ENCODE measurements at regions not wholly inside any gene's neighbourhood (a gene's known extent, or its start where the extent isn't known, plus 50 kb on each side); places are given as distances from the start of the nearest gene placed in this dataset.

DNA sequence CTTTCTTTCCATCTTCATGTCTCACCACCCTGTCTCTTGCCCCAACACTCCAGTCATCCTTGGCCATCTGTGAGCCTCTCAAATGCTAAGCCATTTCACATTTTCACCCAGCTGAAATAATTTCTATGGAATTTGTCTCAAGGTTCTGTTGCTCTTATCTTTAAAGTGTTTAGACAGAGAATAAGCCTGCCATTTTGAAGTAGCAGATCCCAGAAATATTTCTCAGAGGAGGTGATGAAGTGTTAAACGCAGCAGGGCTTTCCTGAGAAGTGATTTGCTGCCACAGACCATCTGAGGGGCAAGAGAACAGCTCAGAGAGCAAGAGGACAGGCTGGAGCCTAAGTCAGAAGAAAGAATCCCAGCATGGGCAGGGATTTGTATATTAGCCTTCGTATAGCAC lies 71.6 kb upstream of the CLMN start:
- Mint-ChIP-seq H3K4me3 (no peak overlapping the region), H3K9me3 (peaks cover 0 to 13% (median 0%) of the 10 kb centered on the region in 9 donors), H3K27me3 (peaks cover 2 to 19% (median 9%) of the 10 kb centered on the region in 5 donors), H3K27ac (peak overlapping the region in 1 of 10 donors; percentile 14), H3K4me1 (peaks cover 0 to 5% (median 0%) of the 10 kb centered on the region in 4 donors), H3K36me3 (peaks cover 0 to 17% (median 0%) of the 10 kb centered on the region in 3 donors)
- POLR2A ChIA-PET: no interaction called here
- ATAC-seq: no peak
- no peak for DNase-seq

DNA sequence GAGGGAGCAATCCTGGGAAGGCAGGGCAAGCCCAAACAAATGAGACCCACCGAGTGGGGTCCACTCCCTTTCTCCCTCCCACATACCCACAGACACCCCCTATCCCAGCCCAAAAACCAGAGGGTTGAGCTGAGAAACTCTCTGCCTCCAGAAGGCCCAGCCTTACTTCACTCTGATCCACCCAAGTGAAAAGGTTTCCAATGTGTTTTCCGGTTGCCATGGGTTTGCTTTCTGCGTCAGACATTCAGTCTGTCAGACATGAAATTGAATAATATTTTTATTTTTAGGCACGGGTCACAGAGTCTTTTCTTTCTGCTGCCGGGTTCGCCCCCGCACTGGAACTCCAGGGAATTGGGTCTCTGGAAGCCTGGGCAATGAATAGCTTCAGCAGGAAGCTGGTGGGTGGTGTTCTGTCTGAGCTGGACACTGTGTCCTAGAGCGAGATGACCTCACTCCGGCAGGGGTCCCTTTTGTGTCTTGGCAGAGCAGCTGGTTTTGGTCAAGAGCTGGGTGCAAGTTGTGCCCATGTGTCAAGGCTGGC lies 69.8 kb upstream of the CLMN start:
- DNase-seq: no peak
- H3K4me3 Mint-ChIP-seq: no peak overlapping the region
- no peak overlapping the region for H3K27ac Mint-ChIP-seq
- POLR2A ChIA-PET: no interaction called here
- peaks cover 0 to 17% (median 0%) of the 10 kb centered on the region in 3 donors for H3K36me3 Mint-ChIP-seq
- no peak for ATAC-seq
- H3K27me3 Mint-ChIP-seq: peaks cover 5 to 31% (median 19%) of the 10 kb centered on the region in 5 donors
- H3K4me1 Mint-ChIP-seq: peaks cover 0 to 1% (median 0%) of the 10 kb centered on the region in 4 donors
- peaks cover 0 to 13% (median 0%) of the 10 kb centered on the region in 9 donors for H3K9me3 Mint-ChIP-seq

DNA sequence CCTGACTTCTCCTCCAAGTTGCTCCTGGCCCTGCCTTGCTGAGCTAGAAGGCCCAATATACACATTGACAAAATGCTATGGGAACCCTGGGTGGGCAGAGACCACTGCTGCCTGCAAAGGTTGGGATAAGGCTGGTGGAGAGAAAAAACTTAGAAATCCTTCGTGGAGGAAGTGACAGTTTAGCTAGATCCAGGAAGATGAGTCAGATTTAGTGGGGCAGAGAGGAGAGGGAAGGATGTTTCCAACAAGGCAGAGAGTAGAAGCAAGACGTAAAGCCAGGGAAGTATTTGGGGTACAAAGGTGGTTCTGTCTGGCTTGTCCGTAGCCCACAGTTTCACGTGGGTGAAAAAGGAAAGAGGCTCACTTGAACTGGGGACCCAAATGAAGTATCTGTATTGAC lies 69.0 kb upstream of the CLMN start:
- DNase-seq (no peak), ATAC-seq (no peak)
- Mint-ChIP-seq H3K36me3 (peaks cover 0 to 17% (median 0%) of the 10 kb centered on the region in 3 donors), H3K4me3 (no peak overlapping the region), H3K9me3 (peaks cover 0 to 13% (median 0%) of the 10 kb centered on the region in 9 donors), H3K27me3 (peaks cover 5 to 36% (median 18%) of the 10 kb centered on the region in 5 donors), H3K4me1 (peaks cover 0 to 1% (median 0%) of the 10 kb centered on the region in 4 donors), H3K27ac (no peak overlapping the region)
- POLR2A ChIA-PET: no interaction called here

DNA sequence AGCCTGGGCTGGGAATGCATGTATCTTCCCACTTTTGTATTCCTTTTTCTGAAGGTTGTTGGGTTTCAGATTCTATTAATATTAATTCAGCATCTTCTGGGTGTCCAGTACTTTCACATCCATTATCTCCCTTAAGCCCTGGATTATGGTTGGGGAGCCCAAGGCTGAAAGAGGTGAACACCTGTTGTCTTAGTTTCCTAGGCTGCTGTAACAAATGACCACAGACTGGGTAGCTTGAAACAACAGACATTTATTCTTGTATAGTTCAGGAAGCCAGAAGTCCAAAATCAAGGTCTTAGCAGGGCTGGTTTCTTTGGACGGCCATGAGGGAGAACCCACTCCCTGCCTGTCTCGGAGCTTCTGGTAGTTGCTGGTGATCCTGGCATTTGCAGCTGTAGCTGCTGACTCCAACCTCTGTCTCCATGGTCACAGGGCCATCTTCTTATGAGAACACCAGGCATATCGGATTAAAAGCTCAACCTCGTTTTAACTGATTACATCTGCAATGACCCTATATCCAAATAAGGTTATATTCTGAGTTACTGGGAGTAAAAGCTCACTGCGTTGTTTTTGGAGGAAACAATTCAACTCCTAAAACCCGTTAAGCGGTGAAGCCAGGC lies 68.2 kb upstream of the CLMN start:
- Mint-ChIP-seq H3K9me3 (peaks cover 0 to 13% (median 0%) of the 10 kb centered on the region in 9 donors), H3K27ac (peak overlapping the region in 1 of 10 donors; percentile 63), H3K27me3 (peaks cover 5 to 36% (median 18%) of the 10 kb centered on the region in 5 donors), H3K4me1 (peaks cover 0 to 1% (median 0%) of the 10 kb centered on the region in 4 donors), H3K4me3 (no peak overlapping the region), H3K36me3 (peaks cover 0 to 17% (median 0%) of the 10 kb centered on the region in 3 donors)
- POLR2A ChIA-PET: no interaction called here
- ATAC-seq (no peak), DNase-seq (no peak)

DNA sequence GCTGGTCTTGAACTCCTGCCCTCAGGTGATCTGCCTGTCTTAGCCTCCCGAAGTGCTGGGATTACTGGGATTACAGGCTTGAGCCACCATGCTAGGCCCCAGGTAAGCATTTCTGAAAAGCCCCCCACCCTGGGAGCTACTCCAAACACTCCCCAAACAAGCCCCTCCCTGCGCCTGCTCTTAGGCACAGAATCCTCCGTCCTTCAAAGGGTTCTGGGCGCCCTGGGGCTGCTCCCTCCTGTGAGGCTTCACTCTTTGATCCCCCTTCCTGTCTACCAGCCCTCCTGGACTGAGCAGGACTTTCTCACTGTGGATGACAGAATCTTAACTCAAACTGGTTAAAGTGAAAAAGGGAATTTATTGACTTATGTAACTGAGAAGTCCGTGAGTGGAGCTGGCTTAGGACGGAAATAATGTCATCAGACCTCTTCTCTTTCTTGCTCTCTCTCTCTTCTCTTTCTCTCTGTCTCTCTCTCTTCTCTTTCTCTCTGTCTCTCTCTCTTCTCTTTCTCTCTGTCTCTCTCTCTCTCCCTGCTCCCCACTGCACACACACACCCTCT lies 66.9 kb upstream of the CLMN start:
- Mint-ChIP-seq H3K36me3 (peaks cover 0 to 17% (median 2%) of the 10 kb centered on the region in 3 donors), H3K4me1 (peaks cover 0 to 1% (median 0%) of the 10 kb centered on the region in 4 donors), H3K9me3 (peaks cover 0 to 13% (median 2%) of the 10 kb centered on the region in 9 donors), H3K4me3 (no peak overlapping the region), H3K27me3 (peaks cover 5 to 36% (median 21%) of the 10 kb centered on the region in 5 donors), H3K27ac (no peak overlapping the region)
- ATAC-seq (no peak), DNase-seq (no peak)
- POLR2A ChIA-PET: no interaction called here

DNA sequence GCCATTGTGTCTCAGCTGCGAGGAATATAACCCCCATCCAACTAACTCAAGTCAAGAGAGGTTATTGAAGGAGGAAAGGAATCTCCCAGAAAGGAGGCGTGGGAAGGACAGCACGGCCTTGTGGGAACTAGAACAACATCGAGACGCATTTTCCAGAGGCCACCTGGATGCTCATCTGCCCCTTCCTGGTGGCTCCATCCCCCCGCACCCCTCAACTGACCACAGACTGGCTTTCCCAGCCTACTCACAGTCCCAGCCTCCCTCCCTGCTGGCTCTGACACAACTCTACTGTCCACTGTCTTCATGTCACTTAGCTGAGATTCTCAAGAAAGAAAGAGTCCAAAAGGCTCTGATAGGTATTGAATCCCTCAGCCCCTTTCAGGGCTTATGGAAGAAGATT lies 66.0 kb upstream of the CLMN start:
- POLR2A ChIA-PET: no interaction called here
- peaks cover 5 to 36% (median 21%) of the 10 kb centered on the region in 5 donors for H3K27me3 Mint-ChIP-seq
- no peak overlapping the region for H3K4me3 Mint-ChIP-seq
- no peak overlapping the region for H3K27ac Mint-ChIP-seq
- H3K4me1 Mint-ChIP-seq: peaks cover 0 to 1% (median 0%) of the 10 kb centered on the region in 4 donors
- peaks cover 0 to 19% (median 8%) of the 10 kb centered on the region in 3 donors for H3K36me3 Mint-ChIP-seq
- DNase-seq: no peak
- peaks cover 0 to 11% (median 5%) of the 10 kb centered on the region in 9 donors for H3K9me3 Mint-ChIP-seq
- ATAC-seq: no peak

DNA sequence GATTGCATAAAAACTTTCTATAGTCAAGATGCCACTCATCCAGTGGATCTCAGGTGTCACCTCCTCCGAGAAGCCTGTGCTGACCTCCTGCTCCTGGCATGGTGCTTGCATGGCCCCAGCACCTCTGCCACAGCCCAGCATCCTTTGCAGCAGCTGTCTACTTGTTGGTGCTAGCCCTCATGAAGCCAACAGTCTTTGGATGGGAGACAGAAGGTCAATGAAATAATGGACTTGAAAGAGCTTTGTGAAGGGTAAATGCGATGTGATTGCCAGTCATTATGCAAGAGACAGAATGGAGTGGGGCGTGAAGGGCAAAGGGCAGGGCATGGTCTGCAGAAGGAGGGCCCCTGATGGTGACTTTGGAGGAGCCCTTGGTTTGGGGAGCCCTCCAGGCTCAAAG lies 63.0 kb upstream of the CLMN start:
- peaks cover 3 to 19% (median 10%) of the 10 kb centered on the region in 3 donors for H3K36me3 Mint-ChIP-seq
- H3K27me3 Mint-ChIP-seq: peaks cover 4 to 33% (median 17%) of the 10 kb centered on the region in 5 donors
- H3K4me1 Mint-ChIP-seq: peaks cover 0 to 1% (median 0%) of the 10 kb centered on the region in 4 donors
- no peak for ATAC-seq
- H3K27ac Mint-ChIP-seq: no peak overlapping the region
- H3K4me3 Mint-ChIP-seq: no peak overlapping the region
- POLR2A ChIA-PET: no interaction called here
- H3K9me3 Mint-ChIP-seq: peaks cover 7 to 33% (median 15%) of the 10 kb centered on the region in 9 donors
- no peak for DNase-seq

DNA sequence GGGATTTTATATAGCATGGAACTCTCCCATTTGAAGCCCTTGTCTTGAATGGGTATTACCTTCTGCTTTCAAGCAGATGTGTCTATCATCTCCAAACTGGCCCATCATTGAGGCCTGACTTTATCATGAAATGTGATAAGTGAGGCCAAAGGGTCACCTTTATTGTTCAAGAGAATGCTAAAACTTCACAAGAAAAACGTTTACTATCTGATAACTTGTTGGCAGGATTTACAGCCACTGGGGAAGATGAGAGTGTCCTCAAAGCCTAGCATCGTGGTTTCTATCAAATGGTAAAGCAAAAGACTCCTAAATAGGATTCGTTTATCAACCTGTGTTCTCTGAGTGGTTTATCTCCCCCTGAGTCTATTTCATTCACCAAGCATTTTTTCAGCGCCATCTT lies 62.0 kb upstream of the CLMN start:
- ATAC-seq: no peak
- POLR2A ChIA-PET: no interaction called here
- no peak for DNase-seq
- peaks cover 3 to 19% (median 10%) of the 10 kb centered on the region in 3 donors for H3K36me3 Mint-ChIP-seq
- peaks cover 5 to 30% (median 14%) of the 10 kb centered on the region in 5 donors for H3K27me3 Mint-ChIP-seq
- H3K4me3 Mint-ChIP-seq: no peak overlapping the region
- H3K4me1 Mint-ChIP-seq: peaks cover 0 to 1% (median 0%) of the 10 kb centered on the region in 4 donors
- peaks cover 7 to 33% (median 15%) of the 10 kb centered on the region in 9 donors for H3K9me3 Mint-ChIP-seq
- H3K27ac Mint-ChIP-seq: no peak overlapping the region

DNA sequence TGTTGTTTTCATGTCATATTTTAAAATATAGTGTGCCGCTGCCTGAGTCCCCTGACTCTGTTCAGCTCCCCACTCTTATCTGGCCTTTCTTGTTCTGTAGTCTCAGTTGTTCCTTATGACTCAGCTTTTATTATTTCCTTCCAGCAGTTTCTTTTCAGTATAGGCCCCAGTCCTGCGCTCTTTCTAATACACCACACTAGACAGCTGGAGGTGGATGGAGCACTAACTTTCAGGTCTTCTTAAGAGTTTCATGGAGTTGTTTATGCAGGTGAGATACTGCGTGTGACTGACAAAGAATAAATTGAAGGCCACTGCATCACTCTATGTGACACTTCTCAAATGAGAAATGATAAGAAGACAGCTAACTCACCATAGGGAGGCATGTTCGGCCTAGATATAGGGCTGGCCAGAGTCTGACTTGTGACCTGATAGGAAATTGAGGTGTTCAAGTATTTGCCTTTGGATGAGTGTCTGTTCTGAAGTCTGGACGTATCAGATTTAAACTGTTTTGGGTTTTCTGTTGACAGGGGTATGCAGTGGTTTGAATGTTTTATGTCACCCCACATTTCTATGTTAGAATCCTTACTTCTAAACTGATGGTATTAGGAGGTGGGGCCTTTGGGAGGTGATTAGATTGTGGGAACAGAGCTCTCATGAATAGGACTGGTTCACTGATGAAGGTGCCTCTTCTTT lies 60.8 kb upstream of the CLMN start:
- H3K27ac Mint-ChIP-seq: no peak overlapping the region
- POLR2A ChIA-PET: no interaction called here
- ATAC-seq: no peak

DNA sequence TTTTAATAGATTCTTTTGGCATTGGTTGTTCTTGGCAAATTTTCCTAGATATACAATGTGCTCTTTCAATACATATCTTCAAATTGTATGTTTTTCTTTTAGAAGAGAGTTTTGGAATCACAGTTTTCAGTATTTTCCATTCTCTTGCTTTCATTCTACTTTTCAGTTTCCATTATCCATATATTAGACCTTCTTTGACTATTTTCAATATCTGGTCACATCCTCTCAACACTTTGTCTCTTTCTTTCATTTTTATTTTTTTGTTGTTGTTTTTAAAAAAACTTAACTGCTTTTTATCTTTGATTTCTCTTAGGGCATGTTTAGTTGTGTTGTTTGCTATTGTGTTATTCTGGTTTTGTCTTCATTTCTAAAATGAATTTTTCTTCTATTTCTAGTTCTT lies 59.9 kb upstream of the CLMN start:
- Mint-ChIP-seq H3K4me1 (no peaks in the 10 kb centered on the region), H3K27ac (no peak overlapping the region), H3K36me3 (peaks cover 3 to 19% (median 10%) of the 10 kb centered on the region in 3 donors), H3K9me3 (peaks cover 7 to 33% (median 15%) of the 10 kb centered on the region in 9 donors), H3K4me3 (no peak overlapping the region), H3K27me3 (peaks cover 9 to 33% (median 15%) of the 10 kb centered on the region in 5 donors)
- ATAC-seq: no peak
- POLR2A ChIA-PET: no interaction called here
- no peak for DNase-seq

More for the DNA sequence above, 60.8 kb upstream of the CLMN start:
- no peak overlapping the region for H3K4me3 Mint-ChIP-seq
- DNase-seq: no peak
- H3K36me3 Mint-ChIP-seq: peaks cover 3 to 19% (median 10%) of the 10 kb centered on the region in 3 donors
- peaks cover 0 to 1% (median 0%) of the 10 kb centered on the region in 4 donors for H3K4me1 Mint-ChIP-seq
- H3K9me3 Mint-ChIP-seq: peaks cover 7 to 33% (median 15%) of the 10 kb centered on the region in 9 donors
- peaks cover 9 to 34% (median 12%) of the 10 kb centered on the region in 5 donors for H3K27me3 Mint-ChIP-seq

DNA sequence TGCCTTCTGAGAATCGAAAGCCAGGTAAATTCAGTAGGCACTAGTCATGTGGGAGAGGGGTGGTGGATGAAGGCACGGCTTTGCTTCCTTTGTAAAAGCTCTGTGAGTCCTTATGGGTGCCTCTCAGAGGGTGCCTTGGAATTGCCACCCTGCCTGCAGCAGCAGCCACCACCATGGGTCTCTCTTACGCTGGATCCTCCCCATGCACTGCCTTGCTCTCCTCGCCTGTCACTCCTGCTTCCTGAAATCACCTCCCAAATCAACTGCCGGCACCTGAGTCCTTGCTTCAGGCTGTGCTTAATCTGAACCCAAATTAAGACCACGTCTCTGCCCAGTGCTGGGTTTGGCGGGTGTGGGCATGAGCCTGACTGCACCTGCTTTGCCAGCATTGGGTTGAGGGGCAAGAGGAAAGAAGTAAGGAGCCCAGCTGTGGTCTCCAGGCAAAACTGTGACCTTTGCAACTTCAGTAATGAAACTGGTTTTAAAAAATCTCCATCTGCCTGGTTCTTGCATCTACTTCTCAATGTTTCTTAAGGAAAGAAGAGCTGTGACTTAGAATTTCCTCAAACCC lies 55.9 kb upstream of the CLMN start:
- peaks cover 0 to 2% (median 0%) of the 10 kb centered on the region in 4 donors for H3K4me1 Mint-ChIP-seq
- peaks cover under 1 to 27% (median 15%) of the 10 kb centered on the region in 9 donors for H3K9me3 Mint-ChIP-seq
- POLR2A ChIA-PET: no interaction called here
- no peak overlapping the region for H3K27ac Mint-ChIP-seq
- ATAC-seq (no peak), DNase-seq (no peak)
- peaks cover 12 to 46% (median 20%) of the 10 kb centered on the region in 5 donors for H3K27me3 Mint-ChIP-seq
- peaks cover 2 to 13% (median 3%) of the 10 kb centered on the region in 3 donors for H3K36me3 Mint-ChIP-seq
- H3K4me3 Mint-ChIP-seq: no peak overlapping the region

DNA sequence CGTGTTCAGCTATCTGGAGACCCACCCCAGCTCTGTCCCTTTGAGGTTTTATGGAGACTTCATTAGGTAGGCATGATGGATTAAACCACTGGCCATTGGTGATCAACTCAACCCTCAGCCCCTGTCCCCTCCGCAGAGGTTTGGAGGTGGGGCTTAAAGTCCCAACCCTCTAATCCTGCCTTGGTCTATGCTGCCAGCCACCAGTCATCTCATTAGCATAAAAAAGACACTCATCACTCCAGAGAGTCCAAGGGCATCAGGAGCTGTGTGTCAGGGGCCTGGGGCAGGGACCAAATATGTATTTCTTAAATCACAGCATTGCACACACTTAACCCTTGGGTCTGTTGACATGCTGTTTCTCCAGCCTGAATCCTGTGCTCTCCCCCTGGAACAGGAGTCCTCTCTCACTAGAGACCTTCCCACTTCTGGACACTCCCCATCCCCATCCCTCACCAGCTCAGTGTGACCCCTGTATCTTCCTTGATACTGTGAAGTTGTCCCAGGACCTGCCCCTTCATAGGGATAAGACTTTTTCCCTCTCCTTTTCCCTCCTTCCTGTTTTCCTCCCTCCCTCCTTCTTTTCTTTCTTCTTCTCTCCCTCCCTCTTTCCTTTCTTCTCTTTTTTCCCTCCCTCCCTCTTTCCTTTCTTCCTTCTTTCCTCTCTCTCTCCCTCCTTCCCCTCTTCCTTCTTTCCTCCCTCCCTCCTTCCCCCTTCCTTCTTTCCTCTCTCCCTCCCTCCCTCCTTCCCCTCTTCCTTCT lies 54.7 kb upstream of the CLMN start:
- Mint-ChIP-seq H3K36me3 (peaks cover under 1 to 1% (median 1%) of the 10 kb centered on the region in 3 donors), H3K27me3 (peaks cover 8 to 46% (median 20%) of the 10 kb centered on the region in 5 donors), H3K4me1 (peaks cover 0 to 3% (median 0%) of the 10 kb centered on the region in 4 donors), H3K4me3 (no peak overlapping the region), H3K9me3 (peaks cover 0 to 15% (median 4%) of the 10 kb centered on the region in 9 donors), H3K27ac (peak overlapping the region in 2 of 10 donors; percentile 10 to 27)
- ATAC-seq: no peak
- POLR2A ChIA-PET: no interaction called here
- DNase-seq: no peak
